22Rv1 (cell line): ENCODE measurements at regions not wholly inside any gene's neighbourhood (a gene's known extent, or its start where the extent isn't known, plus 50 kb on each side); places are given as distances from the start of the nearest gene placed in this dataset.

Source experiments
- ZFX ChIP-seq: fragments of 450-650 bp; IDR thresholded peaks from 2 replicates; pipeline ENCODE4 v1.6.1; 2017; ENCODE audit warnings: antibody characterized with exemption, borderline replicate concordance
- TF ChIP-seq, protein P1 (sequence below): fragments of 450-650 bp; IDR thresholded peaks from 2 replicates; pipeline ENCODE4 v1.5.1; 2017; ENCODE audit warnings: mild to moderate bottlenecking

DNA sequence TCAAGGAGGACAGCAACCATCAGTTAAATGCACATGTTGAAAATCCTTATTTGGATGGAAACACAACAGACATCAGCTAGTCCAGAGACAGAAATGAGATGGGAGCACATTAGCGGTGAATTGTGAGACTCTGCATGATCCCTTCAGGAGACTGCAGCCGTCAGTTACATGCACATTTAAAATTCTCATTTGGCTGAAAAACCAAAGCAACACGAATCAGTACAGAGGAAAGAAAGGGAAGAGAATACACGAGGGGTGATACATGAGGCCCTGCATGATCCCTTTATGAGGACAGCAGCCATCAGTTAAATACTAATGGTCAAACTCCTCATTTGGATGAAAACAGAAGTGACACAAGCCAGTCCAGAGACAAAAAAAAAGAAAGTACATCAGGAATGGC is 123.4 kb downstream of the PTPRS start:
- TF ChIP-seq, protein P1, sequence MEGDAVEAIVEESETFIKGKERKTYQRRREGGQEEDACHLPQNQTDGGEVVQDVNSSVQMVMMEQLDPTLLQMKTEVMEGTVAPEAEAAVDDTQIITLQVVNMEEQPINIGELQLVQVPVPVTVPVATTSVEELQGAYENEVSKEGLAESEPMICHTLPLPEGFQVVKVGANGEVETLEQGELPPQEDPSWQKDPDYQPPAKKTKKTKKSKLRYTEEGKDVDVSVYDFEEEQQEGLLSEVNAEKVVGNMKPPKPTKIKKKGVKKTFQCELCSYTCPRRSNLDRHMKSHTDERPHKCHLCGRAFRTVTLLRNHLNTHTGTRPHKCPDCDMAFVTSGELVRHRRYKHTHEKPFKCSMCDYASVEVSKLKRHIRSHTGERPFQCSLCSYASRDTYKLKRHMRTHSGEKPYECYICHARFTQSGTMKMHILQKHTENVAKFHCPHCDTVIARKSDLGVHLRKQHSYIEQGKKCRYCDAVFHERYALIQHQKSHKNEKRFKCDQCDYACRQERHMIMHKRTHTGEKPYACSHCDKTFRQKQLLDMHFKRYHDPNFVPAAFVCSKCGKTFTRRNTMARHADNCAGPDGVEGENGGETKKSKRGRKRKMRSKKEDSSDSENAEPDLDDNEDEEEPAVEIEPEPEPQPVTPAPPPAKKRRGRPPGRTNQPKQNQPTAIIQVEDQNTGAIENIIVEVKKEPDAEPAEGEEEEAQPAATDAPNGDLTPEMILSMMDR = no peak
- TF ChIP-seq ZFX = no peak
